Loucy (cell line): ENCODE measurements at regions not wholly inside any gene's neighbourhood (a gene's known extent, or its start where the extent isn't known, plus 50 kb on each side); places are given as distances from the start of the nearest gene placed in this dataset.

Experiments
- H2AFZ ChIP-seq: fragments of 200-600 bp; sonication (generic); 2 replicates; pipeline ENCODE4 v1.6.0; 2016; ENCODE audit warnings: antibody characterized with exemption, mild to moderate bottlenecking, low read length, moderate library complexity
- H3F3A ChIP-seq: fragments of 200-600 bp; 2 replicates; pipeline ENCODE4 v1.6.0; 2016; ENCODE audit warnings: antibody characterized with exemption, low read depth, mild to moderate bottlenecking
- H3K27me3 ChIP-seq: fragments of 200-600 bp; sonication (generic); 2 replicates; pipeline ENCODE4 v1.6.1; 2014; ENCODE audit warnings: low read length, mild to moderate bottlenecking; ENCODE audit not compliant: insufficient read depth, poor library complexity, severe bottlenecking
- H3K36me3 ChIP-seq: fragments of 200-600 bp; sonication (generic); 2 replicates; pipeline ENCODE4 v1.6.1; 2016; ENCODE audit warnings: low read length; ENCODE audit not compliant: insufficient read depth
- H3K4me1 ChIP-seq: fragments of 200-600 bp; sonication (generic); 2 replicates; pipeline ENCODE4 v1.5.1; 2014; ENCODE audit warnings: low read length, mild to moderate bottlenecking; ENCODE audit not compliant: insufficient read depth, poor library complexity, severe bottlenecking
- H3K4me2 ChIP-seq: fragments of 200-600 bp; sonication (generic); 2 replicates; pipeline ENCODE4 v1.6.0; 2014; ENCODE audit warnings: antibody characterized with exemption, low read length, low read depth, mild to moderate bottlenecking; ENCODE audit not compliant: poor library complexity, severe bottlenecking
- H3K4me3 ChIP-seq: fragments of 200-600 bp; sonication (generic); 2 replicates; pipeline ENCODE4 v1.5.1; 2014; ENCODE audit warnings: low read length, mild to moderate bottlenecking, mixed read lengths; ENCODE audit not compliant: poor library complexity, severe bottlenecking
- H3K79me2 ChIP-seq: fragments of 200-600 bp; sonication (generic); 2 replicates; pipeline ENCODE4 v1.6.1; 2014; ENCODE audit warnings: low read length; ENCODE audit not compliant: insufficient read depth
- H3K9ac ChIP-seq: fragments of 200-600 bp; sonication (generic); 2 replicates; pipeline ENCODE4 v1.6.0; 2014; ENCODE audit warnings: mild to moderate bottlenecking, low read depth, low read length, moderate library complexity; ENCODE audit not compliant: poor library complexity, severe bottlenecking
- H3K9me2 ChIP-seq: fragments of 200-600 bp; sonication (generic); replicated peaks from 2 replicates; pipeline ENCODE4 v1.6.1; 2016; ENCODE audit warnings: low read depth, low read length, mixed read lengths
- H3K9me3 ChIP-seq: fragments of 200-600 bp; sonication (generic); 2 replicates; pipeline ENCODE4 v1.6.1; 2014; ENCODE audit warnings: mild to moderate bottlenecking, antibody characterized with exemption, low read length, low read depth; ENCODE audit not compliant: insufficient read depth
- H4K20me1 ChIP-seq: fragments of 200-600 bp; sonication (generic); 2 replicates; pipeline ENCODE4 v1.6.0; 2014; ENCODE audit warnings: antibody characterized with exemption, low read length, mild to moderate bottlenecking; ENCODE audit not compliant: insufficient read depth, poor library complexity, severe bottlenecking
- CTCF ChIP-seq: fragments of 200-600 bp; sonication (generic); conservative IDR thresholded peaks from 2 replicates; pipeline ENCODE4 v1.5.1; 2014; ENCODE audit warnings: mild to moderate bottlenecking, antibody characterized with exemption, low read length
- EZH2phosphoT487 ChIP-seq: fragments of 200-600 bp; IDR thresholded peaks from 2 replicates; pipeline ENCODE4 v1.6.1; 2018; ENCODE audit warnings: antibody characterized with exemption, mild to moderate bottlenecking, moderate library complexity, borderline replicate concordance

GRCh38 chr6:4645713-4646360 is 130.4 kb upstream of the CDYL start:
- no peaks in the 10 kb centered on the region for H4K20me1 ChIP-seq
- TF ChIP-seq EZH2phosphoT487 (no peak), CTCF (peak; percentile 33; the same call in 1 of the 2 replicates)
- H3K36me3 ChIP-seq = no peaks in the 10 kb centered on the region
- no peaks in the 10 kb centered on the region for H3K9me3 ChIP-seq
- no peak overlapping the region for H3K4me3 ChIP-seq
- H3K4me2 ChIP-seq = no peak overlapping the region
- H3F3A ChIP-seq = no peaks in the 10 kb centered on the region
- no peaks in the 10 kb centered on the region for H3K79me2 ChIP-seq
- H3K9ac ChIP-seq = no peak overlapping the region
- no peaks in the 10 kb centered on the region for H3K27me3 ChIP-seq
- peaks cover 4% of the 10 kb centered on the region for H3K4me1 ChIP-seq
- no peak overlapping the region for H2AFZ ChIP-seq
- H3K9me2 ChIP-seq = no peaks in the 10 kb centered on the region

- H3K79me2 ChIP-seq = no peaks in the 10 kb centered on the region
- TF ChIP-seq CTCF (no peak), EZH2phosphoT487 (no peak)
Observed at GRCh38 chr6:4644996-4645395, 131.2 kb upstream of the CDYL start.

GRCh38 chr6:4641461-4641860 is 134.7 kb upstream of the CDYL start:
- Histone ChIP-seq H3K9me2 (no peaks in the 10 kb centered on the region), H3K4me3 (no peak overlapping the region), H3K9ac (no peak overlapping the region), H4K20me1 (no peaks in the 10 kb centered on the region), H3K36me3 (no peaks in the 10 kb centered on the region), H3K27me3 (no peaks in the 10 kb centered on the region), H3F3A (no peaks in the 10 kb centered on the region), H3K4me2 (no peak overlapping the region), H3K79me2 (no peaks in the 10 kb centered on the region), H3K4me1 (no peaks in the 10 kb centered on the region), H3K9me3 (no peaks in the 10 kb centered on the region), H2AFZ (no peak overlapping the region)
- TF ChIP-seq EZH2phosphoT487 (no peak), CTCF (no peak)

More at GRCh38 chr6:4644996-4645395, 131.2 kb upstream of the CDYL start:
- no peak overlapping the region for H3K4me3 ChIP-seq
- H3K4me1 ChIP-seq = peaks cover 4% of the 10 kb centered on the region
- H3K9me3 ChIP-seq = no peaks in the 10 kb centered on the region
- H3K27me3 ChIP-seq = no peaks in the 10 kb centered on the region
- H3K9ac ChIP-seq = no peak overlapping the region
- no peaks in the 10 kb centered on the region for H3F3A ChIP-seq
- no peaks in the 10 kb centered on the region for H3K36me3 ChIP-seq
- no peak overlapping the region for H2AFZ ChIP-seq
- no peaks in the 10 kb centered on the region for H3K9me2 ChIP-seq
- no peak overlapping the region for H3K4me2 ChIP-seq
- no peaks in the 10 kb centered on the region for H4K20me1 ChIP-seq
